Fibroblast of peridontal ligament (primary cell): ENCODE measurements at regions not wholly inside any gene's neighbourhood (a gene's known extent, or its start where the extent isn't known, plus 50 kb on each side); places are given as distances from the start of the nearest gene placed in this dataset.
"Not testable (repeated sequence)": the region's sequence is repeated elsewhere in the genome, so short reads cannot be mapped to it uniquely, and the experiment has no call there.

Source experiments
- DNase-seq: peaks from one replicate; pipeline ENCODE4 v3.0.0-alpha.2; 2010; ENCODE audit errors: extremely low read depth

- peak; percentile 42 for DNase-seq
Observed at GRCh38 chr6:3961581-3962215, 112.5 kb downstream of the FAM50B start.

GRCh38 chr6:3962291-3963280 is 113.4 kb downstream of the FAM50B start:
- no peak for DNase-seq

GRCh38 chr6:3963426-3963825 is 114.3 kb downstream of the FAM50B start:
- no peak for DNase-seq

GRCh38 chr6:3965071-3965718 is 113.7 kb downstream of the FAM217A start:
- DNase-seq, result peak; percentile 34

- no peak for DNase-seq
Observed at GRCh38 chr6:3966426-3966825, 112.5 kb downstream of the FAM217A start.

- no peak for DNase-seq
Observed at GRCh38 chr6:3970097-3970496, 108.8 kb downstream of the FAM217A start.

GRCh38 chr6:3973152-3973551 is 105.8 kb downstream of the FAM217A start:
- DNase-seq, result not testable (repeated sequence)

- peak; percentile 95 for DNase-seq
Observed at GRCh38 chr6:3977875-3978711, 100.8 kb downstream of the FAM217A start.

GRCh38 chr6:3978966-3979365 is 100.0 kb downstream of the FAM217A start:
- not testable (repeated sequence) for DNase-seq

GRCh38 chr6:3981917-3982316 is 97.0 kb downstream of the FAM217A start:
- no peak for DNase-seq

GRCh38 chr6:3983778-3984177 is 95.2 kb downstream of the FAM217A start:
- no peak for DNase-seq

GRCh38 chr6:3984494-3984893 is 94.4 kb downstream of the FAM217A start:
- no peak for DNase-seq

- no peak for DNase-seq
Observed at GRCh38 chr6:3986241-3986640, 92.7 kb downstream of the FAM217A start.

- DNase-seq, result peak; percentile 18
Observed at GRCh38 chr6:3987053-3987452, 91.9 kb downstream of the FAM217A start.

- no peak for DNase-seq
Observed at GRCh38 chr6:3987576-3987975, 91.4 kb downstream of the FAM217A start.

GRCh38 chr6:3990692-3991491 is 88.0 kb downstream of the FAM217A start:
- peak; percentile 93 for DNase-seq

- no peak for DNase-seq
Observed at GRCh38 chr6:3991941-3992340, 87.0 kb downstream of the FAM217A start.

- DNase-seq, result no peak
Observed at GRCh38 chr6:3996349-3996748, 82.6 kb downstream of the FAM217A start.

GRCh38 chr6:3997177-3997770 is 81.7 kb downstream of the FAM217A start:
- DNase-seq, result peak; percentile 92
